NCI-H69 (cell line): ENCODE measurements at regions not wholly inside any gene's neighbourhood (a gene's known extent, or its start where the extent isn't known, plus 50 kb on each side); places are given as distances from the start of the nearest gene placed in this dataset.
"Not testable (repeated sequence)": the region's sequence is repeated elsewhere in the genome, so short reads cannot be mapped to it uniquely, and the experiment has no call there.

Experiments
- DNase-seq: peaks from one replicate; lab custom pipeline; 2025; lab: John Stamatoyannopoulos, UW

- DNase-seq = no peak
Measured at GRCh38 chr7:42720991-42721796, 190.7 kb downstream of the C7orf25 start.

GRCh38 chr7:42720012-42720411 is 191.9 kb downstream of the C7orf25 start:
- no peak for DNase-seq

- DNase-seq = not testable (repeated sequence)
Measured at GRCh38 chr7:42718466-42718865, 193.4 kb downstream of the C7orf25 start.

- DNase-seq = no peak
Measured at GRCh38 chr7:42714356-42714755, 197.5 kb downstream of the C7orf25 start.

- no peak for DNase-seq
Measured at GRCh38 chr7:42709284-42709683, 202.6 kb downstream of the C7orf25 start.

- no peak for DNase-seq
Measured at GRCh38 chr7:42704710-42705109, 207.2 kb downstream of the C7orf25 start.

GRCh38 chr7:42702647-42703046 is 209.2 kb downstream of the C7orf25 start:
- DNase-seq = no peak

- DNase-seq = no peak
Measured at GRCh38 chr7:42700406-42701327, 211.2 kb downstream of the C7orf25 start.

GRCh38 chr7:42699380-42700178 is 212.3 kb downstream of the C7orf25 start:
- DNase-seq = no peak

- no peak for DNase-seq
Measured at GRCh38 chr7:42698600-42699374, 213.1 kb downstream of the C7orf25 start.

GRCh38 chr7:42694894-42695507 is 216.9 kb downstream of the C7orf25 start:
- DNase-seq = no peak

- DNase-seq = no peak
Measured at GRCh38 chr7:42693722-42694121, 218.1 kb downstream of the C7orf25 start.

GRCh38 chr7:42692621-42693020 is 219.2 kb downstream of the C7orf25 start:
- no peak for DNase-seq

GRCh38 chr7:42690794-42691639 is 220.9 kb downstream of the C7orf25 start:
- no peak for DNase-seq

GRCh38 chr7:42689626-42690025 is 222.2 kb downstream of the C7orf25 start:
- DNase-seq = no peak

- no peak for DNase-seq
Measured at GRCh38 chr7:42688056-42688371, 223.9 kb downstream of the C7orf25 start.

GRCh38 chr7:42687211-42688055 is 224.4 kb downstream of the C7orf25 start:
- DNase-seq = no peak

GRCh38 chr7:42686594-42687156 is 225.2 kb downstream of the C7orf25 start:
- DNase-seq = no peak

GRCh38 chr7:42685911-42686310 is 226.0 kb downstream of the C7orf25 start:
- DNase-seq = no peak
